ENCODE measurements at regions not wholly inside any gene's neighbourhood (a gene's known extent, or its start where the extent isn't known, plus 50 kb on each side); places are given as distances from the start of the nearest gene placed in this dataset.

DNA sequence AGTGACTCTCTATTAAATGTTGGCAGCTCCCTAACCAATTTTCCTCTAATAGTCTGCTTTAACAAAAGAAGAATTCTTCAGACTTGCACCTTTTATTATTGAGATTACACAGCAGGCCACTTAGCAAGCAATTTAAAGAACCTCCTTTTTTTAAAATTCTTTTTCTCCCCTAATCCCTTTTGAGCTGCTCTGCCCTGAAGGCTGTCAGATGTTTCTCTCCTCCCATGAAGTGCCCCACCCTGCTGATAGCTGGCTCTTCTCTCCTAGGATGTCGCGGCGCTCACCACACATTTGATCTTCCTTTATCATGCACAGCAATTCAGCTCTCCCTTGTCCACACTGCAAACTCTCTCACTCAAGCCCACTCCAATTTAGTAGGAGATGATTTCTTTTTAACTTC lies 1471.1 kb upstream of the ACO1 start:
- TF ChIP-seq, protein P1, sequence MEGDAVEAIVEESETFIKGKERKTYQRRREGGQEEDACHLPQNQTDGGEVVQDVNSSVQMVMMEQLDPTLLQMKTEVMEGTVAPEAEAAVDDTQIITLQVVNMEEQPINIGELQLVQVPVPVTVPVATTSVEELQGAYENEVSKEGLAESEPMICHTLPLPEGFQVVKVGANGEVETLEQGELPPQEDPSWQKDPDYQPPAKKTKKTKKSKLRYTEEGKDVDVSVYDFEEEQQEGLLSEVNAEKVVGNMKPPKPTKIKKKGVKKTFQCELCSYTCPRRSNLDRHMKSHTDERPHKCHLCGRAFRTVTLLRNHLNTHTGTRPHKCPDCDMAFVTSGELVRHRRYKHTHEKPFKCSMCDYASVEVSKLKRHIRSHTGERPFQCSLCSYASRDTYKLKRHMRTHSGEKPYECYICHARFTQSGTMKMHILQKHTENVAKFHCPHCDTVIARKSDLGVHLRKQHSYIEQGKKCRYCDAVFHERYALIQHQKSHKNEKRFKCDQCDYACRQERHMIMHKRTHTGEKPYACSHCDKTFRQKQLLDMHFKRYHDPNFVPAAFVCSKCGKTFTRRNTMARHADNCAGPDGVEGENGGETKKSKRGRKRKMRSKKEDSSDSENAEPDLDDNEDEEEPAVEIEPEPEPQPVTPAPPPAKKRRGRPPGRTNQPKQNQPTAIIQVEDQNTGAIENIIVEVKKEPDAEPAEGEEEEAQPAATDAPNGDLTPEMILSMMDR (conservative IDR thresholded peaks at IDR 0.05 in 1 of 2, IDR thresholded peaks at IDR 0.05 in 1 of 2; ENCODE audit: extremely low read depth in 1 of 2, insufficient read depth in 1 of 2, low read depth in 1 of 2, low read length in 2 of 2), result no peak
- no peak for TF ChIP-seq EZH2 (IDR thresholded peaks at IDR 0.05; ENCODE audit: borderline replicate concordance, low read length)

All from mammary epithelial cell (primary cell).